IMR-90 (cell line): ENCODE measurements at regions not wholly inside any gene's neighbourhood (a gene's known extent, or its start where the extent isn't known, plus 50 kb on each side); places are given as distances from the start of the nearest gene placed in this dataset.

ENCODE experiments used
- ATAC-seq: fragments of 200-7000 bp; cut with Tn5 transposase; 2 replicates; pipeline ENCODE4 v1.9.1; 2020; ENCODE audit warnings: low read depth, mild to moderate bottlenecking, moderate library complexity
- BruUV-seq: library from RNA; stranded (reverse); fragments of 400-500 nt; replicated peaks from 2 replicates; lab custom pipeline; 2021; lab: Mats Ljungman, UMichigan
- CTCF ChIA-PET: fragments of 300-600 bp; formaldehyde crosslinking; extraction: SDS; loops from one replicate; lab custom pipeline; 2021; ENCODE audit warnings: antibody characterized with exemption; lab: Yijun Ruan, JAX
- POLR2A ChIA-PET: fragments of 300-600 bp; sonication (Branson Sonifier 250); formaldehyde crosslinking; loops from one replicate; lab custom pipeline; 2022; ENCODE audit warnings: antibody characterized with exemption; ENCODE audit not compliant: unreplicated experiment; lab: Charles Lee
- DNase-seq: peaks from one replicate; pipeline ENCODE4 v3.0.0; 2013
- H2AFZ ChIP-seq: replicated peaks from 2 replicates; pipeline ENCODE3; 2013; ENCODE audit warnings: low read length, mild to moderate bottlenecking; ENCODE audit not compliant: poor library complexity
- H2AK5ac ChIP-seq: 2 replicates; pipeline ENCODE4 v1.6.1; 2013; ENCODE audit warnings: low read depth, low read length, inconsistent platforms
- H2AK9ac ChIP-seq: replicated peaks from 2 replicates; pipeline ENCODE3; 2013; ENCODE audit warnings: mild to moderate bottlenecking, low read depth, low read length, moderate library complexity; ENCODE audit not compliant: poor library complexity
- H2BK120ac ChIP-seq: 2 replicates; pipeline ENCODE4 v1.6.1; 2013; ENCODE audit warnings: low read depth, low read length, inconsistent platforms
- H2BK15ac ChIP-seq: 3 replicates; pipeline ENCODE4 v1.6.1; 2013; ENCODE audit warnings: low read depth, low read length, inconsistent platforms
- H2BK20ac ChIP-seq: 2 replicates; pipeline ENCODE4 v1.6.1; 2013; ENCODE audit warnings: low read depth, mild to moderate bottlenecking, inconsistent platforms, low read length, moderate library complexity
- H2BK5ac ChIP-seq: 2 replicates; pipeline ENCODE4 v1.6.1; 2013; ENCODE audit warnings: mild to moderate bottlenecking, low read depth, low read length, inconsistent platforms; ENCODE audit not compliant: poor library complexity, severe bottlenecking
- H3K14ac ChIP-seq: replicated peaks from 2 replicates; pipeline ENCODE4 v1.6.1; 2013; ENCODE audit warnings: low read depth, low read length, inconsistent platforms
- H3K18ac ChIP-seq: 2 replicates; pipeline ENCODE4 v1.6.1; 2013; ENCODE audit warnings: low read depth, low read length, control low read depth
- H3K23ac ChIP-seq: 2 replicates; pipeline ENCODE4 v1.6.1; 2013; ENCODE audit warnings: low read depth, low read length, inconsistent platforms
- H3K27ac ChIP-seq: 2 replicates; pipeline ENCODE4 v1.5.1; 2013; ENCODE audit warnings: mild to moderate bottlenecking, control low read depth, low read length; ENCODE audit not compliant: insufficient read depth
- H3K27me3 ChIP-seq: 2 replicates; pipeline ENCODE4 v1.6.1; 2013; ENCODE audit warnings: low read length; ENCODE audit not compliant: control insufficient read depth, insufficient read depth
- H3K36me3 ChIP-seq: 2 replicates; pipeline ENCODE4 v1.6.1; 2013; ENCODE audit warnings: low read length, mixed read lengths; ENCODE audit not compliant: control insufficient read depth, insufficient read depth
- H3K4ac ChIP-seq: 2 replicates; pipeline ENCODE4 v1.6.1; 2013; ENCODE audit warnings: low read depth, low read length, inconsistent platforms
- H3K4me1 ChIP-seq: 2 replicates; pipeline ENCODE4 v1.6.1; 2013; ENCODE audit warnings: low read length, mixed read lengths; ENCODE audit not compliant: control insufficient read depth, insufficient read depth
- H3K4me2 ChIP-seq: 2 replicates; pipeline ENCODE4 v1.6.1; 2013; ENCODE audit warnings: low read depth, mild to moderate bottlenecking, control low read depth, low read length, moderate library complexity
- H3K4me3 ChIP-seq: 2 replicates; pipeline ENCODE4 v1.5.1; 2013; ENCODE audit warnings: low read depth, mild to moderate bottlenecking, control low read depth, low read length, moderate library complexity; ENCODE audit not compliant: insufficient read depth
- H3K56ac ChIP-seq: 2 replicates; pipeline ENCODE4 v1.6.1; 2013; ENCODE audit warnings: low read length, inconsistent platforms; ENCODE audit not compliant: insufficient read depth; ENCODE audit errors: extremely low read depth
- H3K79me1 ChIP-seq, 2 experiments: 2 replicates each; pipeline ENCODE4 v1.6.1; 2013; ENCODE audit warnings: low read length in 2 of 2, inconsistent platforms in 1 of 2, low read depth in 1 of 2
- H3K9ac ChIP-seq: 2 replicates; pipeline ENCODE4 v1.6.1; 2013; ENCODE audit warnings: low read depth, low read length, control low read depth
- H3K9me1 ChIP-seq: 2 replicates; pipeline ENCODE4 v1.6.1; 2013; ENCODE audit warnings: low read length, inconsistent platforms; ENCODE audit not compliant: insufficient read depth
- H3K9me3 ChIP-seq: 2 replicates; pipeline ENCODE4 v1.6.1; 2013; ENCODE audit warnings: low read length; ENCODE audit not compliant: control insufficient read depth, insufficient read depth
- H4K20me1 ChIP-seq: 2 replicates; pipeline ENCODE4 v1.6.1; 2013; ENCODE audit warnings: low read length, inconsistent platforms; ENCODE audit not compliant: insufficient read depth
- H4K5ac ChIP-seq: 2 replicates; pipeline ENCODE4 v1.6.1; 2013; ENCODE audit warnings: mild to moderate bottlenecking, low read depth, low read length, control low read depth
- H4K8ac ChIP-seq, 2 experiments: 2 replicates each; pipeline ENCODE4 v1.6.1; 2013; ENCODE audit warnings: low read depth in 2 of 2, low read length in 2 of 2, control low read depth in 1 of 2, inconsistent platforms in 1 of 2
- H4K91ac ChIP-seq: 2 replicates; pipeline ENCODE4 v1.6.1; 2013; ENCODE audit warnings: low read depth, low read length, inconsistent platforms; ENCODE audit not compliant: insufficient read depth
- CHD1 ChIP-seq: IDR thresholded peaks from 2 replicates; pipeline ENCODE4 v1.6.1; 2012; ENCODE audit warnings: low read depth, low read length, improper control_type of control experiment
- MAZ ChIP-seq: IDR thresholded peaks from 2 replicates; pipeline ENCODE4 v1.6.1; 2012; ENCODE audit warnings: low read depth, mild to moderate bottlenecking, low read length, improper control_type of control experiment, moderate library complexity, borderline replicate concordance
- MXI1 ChIP-seq: IDR thresholded peaks from 2 replicates; pipeline ENCODE4 v1.6.1; 2012; ENCODE audit warnings: low read depth, mild to moderate bottlenecking, low read length, moderate library complexity, borderline replicate concordance
- NFE2L2 ChIP-seq: fragments of 150-350 bp; IDR thresholded peaks from 2 replicates; pipeline ENCODE4 v1.6.1; 2016; ENCODE audit warnings: low read depth, mild to moderate bottlenecking, low read length
- POLR2A ChIP-seq: IDR thresholded peaks from 2 replicates; pipeline ENCODE4 v1.6.1; 2012; ENCODE audit warnings: mild to moderate bottlenecking, low read depth, low read length
- RAD21 ChIP-seq: IDR thresholded peaks from 2 replicates; pipeline ENCODE4 v1.6.1; 2012; ENCODE audit warnings: low read length, improper control_type of control experiment
- RFX5 ChIP-seq: IDR thresholded peaks from 2 replicates; pipeline ENCODE4 v1.8.0; 2012; ENCODE audit warnings: low read depth, mild to moderate bottlenecking, low read length, moderate library complexity
- SMC3 ChIP-seq: fragments of 150-350 bp; IDR thresholded peaks from 2 replicates; pipeline ENCODE4 v1.6.1; 2016; ENCODE audit warnings: low read depth, mild to moderate bottlenecking, antibody characterized with exemption, low read length, moderate library complexity
- WGBS, 2 experiments: methylation state at CpG; one replicate each; pipeline versions ENCODE4 v1.1.5 to v1.1.7; 2013; ENCODE audit warnings: missing lambda C conversion rate in 2 of 2; ENCODE audit not compliant: insufficient read length in 1 of 2; ENCODE audit errors: extremely low coverage in 2 of 2; 5-methylcytosine and 5-hydroxymethylcytosine counted together
- dilution Hi-C: fragments of 300-500 bp; cut with HindIII; formaldehyde crosslinking; loops from one replicate; pipeline ENCODE4 v1.14.3; 2018; ENCODE audit warnings: low sequenced_read_pairs; ENCODE audit not compliant: unreplicated experiment
- in situ Hi-C: fragments of 300-500 bp; cut with MboI; formaldehyde crosslinking; loops from 3 replicates; pipeline ENCODE4 v1.14.3; 2019; ENCODE audit warnings: low sequenced_read_pairs, inconsistent platforms, mixed read lengths
- intact Hi-C: fragments of 100-400 bp; cut with micrococcal nuclease; formaldehyde crosslinking; loops from 2 replicates; pipeline ENCODE4 v1.10.0; 2022
- TF ChIP-seq, protein P1 (sequence below): fragments of 150-350 bp; IDR thresholded peaks from 2 replicates; pipeline ENCODE4 v1.6.1; 2017; ENCODE audit warnings: mild to moderate bottlenecking, antibody characterized with exemption, low read length, low read depth
- TF ChIP-seq, protein P2 (sequence below): fragments of 150-350 bp; IDR thresholded peaks from 2 replicates; pipeline ENCODE4 v1.6.1; 2016; ENCODE audit warnings: low read depth, mild to moderate bottlenecking, low read length, moderate library complexity, borderline replicate concordance

DNA sequence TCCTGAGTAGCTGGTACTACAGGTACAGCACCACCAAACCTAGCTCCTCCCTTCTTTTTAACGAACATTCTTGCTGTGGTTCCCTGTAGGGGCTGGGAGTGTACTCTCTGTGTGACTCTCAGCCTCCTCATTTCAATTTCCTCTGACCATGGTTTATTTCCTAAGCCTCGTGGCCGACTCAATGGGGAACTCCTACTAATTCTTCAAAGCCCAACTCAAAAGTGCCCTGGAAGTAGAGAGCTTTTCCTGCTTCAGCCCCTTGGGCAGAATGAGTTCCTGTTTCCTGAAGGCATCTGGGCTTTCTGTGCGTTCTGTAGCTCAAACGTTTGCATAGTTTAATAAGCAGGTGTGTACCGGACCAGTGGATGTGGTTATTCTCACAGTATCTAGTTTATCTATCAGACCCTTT lies 70.9 kb upstream of the ACOT11 start:
- H3K18ac ChIP-seq, result no peak overlapping the region
- ChIA-PET POLR2A (no interaction called here), CTCF (interaction anchor here (0.6 kb wide), 1 partner anchor 53 kb away, joined by 3 read pairs; no protein-coding TSS in a partner anchor)
- H3K9ac ChIP-seq, result no peak overlapping the region
- no peak overlapping the region for H2AK5ac ChIP-seq
- no CpG with 5 or more reads among the region's 6 CpGs for WGBS, 2 experiments
- TF ChIP-seq RFX5 (no peak), POLR2A (no peak), MAZ (no peak), RAD21 (no peak), MXI1 (no peak), NFE2L2 (no peak), CHD1 (no peak), SMC3 (no peak)
- TF ChIP-seq, protein P1, sequence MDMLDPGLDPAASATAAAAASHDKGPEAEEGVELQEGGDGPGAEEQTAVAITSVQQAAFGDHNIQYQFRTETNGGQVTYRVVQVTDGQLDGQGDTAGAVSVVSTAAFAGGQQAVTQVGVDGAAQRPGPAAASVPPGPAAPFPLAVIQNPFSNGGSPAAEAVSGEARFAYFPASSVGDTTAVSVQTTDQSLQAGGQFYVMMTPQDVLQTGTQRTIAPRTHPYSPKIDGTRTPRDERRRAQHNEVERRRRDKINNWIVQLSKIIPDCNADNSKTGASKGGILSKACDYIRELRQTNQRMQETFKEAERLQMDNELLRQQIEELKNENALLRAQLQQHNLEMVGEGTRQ, result no peak
- TF ChIP-seq, protein P2, sequence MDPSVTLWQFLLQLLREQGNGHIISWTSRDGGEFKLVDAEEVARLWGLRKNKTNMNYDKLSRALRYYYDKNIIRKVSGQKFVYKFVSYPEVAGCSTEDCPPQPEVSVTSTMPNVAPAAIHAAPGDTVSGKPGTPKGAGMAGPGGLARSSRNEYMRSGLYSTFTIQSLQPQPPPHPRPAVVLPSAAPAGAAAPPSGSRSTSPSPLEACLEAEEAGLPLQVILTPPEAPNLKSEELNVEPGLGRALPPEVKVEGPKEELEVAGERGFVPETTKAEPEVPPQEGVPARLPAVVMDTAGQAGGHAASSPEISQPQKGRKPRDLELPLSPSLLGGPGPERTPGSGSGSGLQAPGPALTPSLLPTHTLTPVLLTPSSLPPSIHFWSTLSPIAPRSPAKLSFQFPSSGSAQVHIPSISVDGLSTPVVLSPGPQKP, result no peak
- H2BK20ac ChIP-seq, result no peak overlapping the region
- peaks cover 53% of the 10 kb centered on the region for H3K27me3 ChIP-seq
- H3K4me2 ChIP-seq, result no peak overlapping the region
- H3K23ac ChIP-seq, result no peak overlapping the region
- no TSS peak for BruUV-seq
- no peak overlapping the region for H2BK15ac ChIP-seq
- no peak overlapping the region for H4K91ac ChIP-seq
- DNase-seq, result no peak
- H2AFZ ChIP-seq, result no peak overlapping the region
- H3K4ac ChIP-seq, result no peak overlapping the region
- no peak for ATAC-seq
- in situ Hi-C loops, result loop anchor here (25.0 kb wide), 1 partner anchor 615 kb away; no protein-coding TSS in a partner anchor
- no peaks in the 10 kb centered on the region for H3K9me3 ChIP-seq
- no peak overlapping the region for H2BK120ac ChIP-seq
- H4K20me1 ChIP-seq, result no peaks in the 10 kb centered on the region
- peaks cover 5% of the 10 kb centered on the region; the same call in 1 of the 2 replicates for H3K4me1 ChIP-seq
- H3K9me1 ChIP-seq, result no peaks in the 10 kb centered on the region
- dilution Hi-C loops, result no loop called here
- no peak overlapping the region for H3K4me3 ChIP-seq
- H3K36me3 ChIP-seq, result no peaks in the 10 kb centered on the region
- H3K27ac ChIP-seq, result no peak overlapping the region
- no peak overlapping the region for H4K8ac ChIP-seq
- H3K56ac ChIP-seq, result no peak overlapping the region
- no peaks in the 10 kb centered on the region for H3K79me1 ChIP-seq
- intact Hi-C loops, result no loop called here
- no peak overlapping the region for H2BK5ac ChIP-seq
- no peak overlapping the region for H4K5ac ChIP-seq
- H2AK9ac ChIP-seq, result no peak overlapping the region
- no peak overlapping the region for H3K14ac ChIP-seq
